ENCODE measurements at regions not wholly inside any gene's neighbourhood (a gene's known extent, or its start where the extent isn't known, plus 50 kb on each side); places are given as distances from the start of the nearest gene placed in this dataset.
A peak's percentile ranks its signal among the peaks of the same experiment; 100 is the strongest.

- H3K9me3 ChIP-seq (replicated peaks; ENCODE audit: insufficient read depth, low read length), result no peaks in the 10 kb centered on the region
- H3K27me3 ChIP-seq (replicated peaks; ENCODE audit: insufficient read depth, low read length), result no peaks in the 10 kb centered on the region
- no peak for DNase-seq
- H3K27ac ChIP-seq (ENCODE audit: low read length), result peak overlapping the region; percentile 52; the same call in 1 of the 2 replicates
- H3K4me2 ChIP-seq (ENCODE audit: low read depth, low read length), result peak overlapping the region; percentile 42; the same call in 1 of the 2 replicates
- no peaks in the 10 kb centered on the region for H3K9me2 ChIP-seq (replicated peaks; ENCODE audit: insufficient read depth, low read length)
- no peaks in the 10 kb centered on the region for H3K36me3 ChIP-seq (replicated peaks; ENCODE audit: insufficient read depth, low read length)
- peaks cover 30% of the 10 kb centered on the region for H3K4me1 ChIP-seq (ENCODE audit: low read length)
- peaks cover 98% of the 10 kb centered on the region for H3K79me2 ChIP-seq (ENCODE audit: low read length)
- H2AFZ ChIP-seq (ENCODE audit: low read length), result no peak overlapping the region
- no peak overlapping the region for H3K9ac ChIP-seq (ENCODE audit: low read length)
- H3K4me3 ChIP-seq (ENCODE audit: low read length), result no peak overlapping the region
- peaks cover 10% of the 10 kb centered on the region for H4K20me1 ChIP-seq (ENCODE audit: insufficient read depth, low read length)
- H3F3A ChIP-seq (ENCODE audit: insufficient read depth, low read length), result peaks cover 7% of the 10 kb centered on the region
- TF ChIP-seq EZH2 (optimal IDR thresholded peaks at IDR 0.05; ENCODE audit: low read depth, low read length) (no peak), CTCF (IDR thresholded peaks at IDR 0.05; ENCODE audit: low read length) (no peak), EZH2phosphoT487 (IDR thresholded peaks at IDR 0.05; ENCODE audit: low read length) (no peak)
Measured at GRCh38 chr17:72465191-72466024, 344.6 kb downstream of the SOX9 start.

- H3K79me2 ChIP-seq (ENCODE audit: low read length), result peaks cover 98% of the 10 kb centered on the region
- H4K20me1 ChIP-seq (ENCODE audit: insufficient read depth, low read length), result peaks cover 10% of the 10 kb centered on the region
- no peak for TF ChIP-seq CTCF (IDR thresholded peaks at IDR 0.05; ENCODE audit: low read length)
- no peak for TF ChIP-seq EZH2phosphoT487 (IDR thresholded peaks at IDR 0.05; ENCODE audit: low read length)
- TF ChIP-seq EZH2 (optimal IDR thresholded peaks at IDR 0.05; ENCODE audit: low read depth, low read length), result no peak
- peak overlapping the region; percentile 42; the same call in 1 of the 2 replicates for H3K4me2 ChIP-seq (ENCODE audit: low read depth, low read length)
- H3K4me1 ChIP-seq (ENCODE audit: low read length), result peaks cover 30% of the 10 kb centered on the region
- peak; percentile 60 for DNase-seq
- H3K27me3 ChIP-seq (replicated peaks; ENCODE audit: insufficient read depth, low read length), result no peaks in the 10 kb centered on the region
- no peaks in the 10 kb centered on the region for H3K36me3 ChIP-seq (replicated peaks; ENCODE audit: insufficient read depth, low read length)
- no peaks in the 10 kb centered on the region for H3K9me2 ChIP-seq (replicated peaks; ENCODE audit: insufficient read depth, low read length)
- peaks cover 7% of the 10 kb centered on the region for H3F3A ChIP-seq (ENCODE audit: insufficient read depth, low read length)
- H3K9me3 ChIP-seq (replicated peaks; ENCODE audit: insufficient read depth, low read length), result no peaks in the 10 kb centered on the region
- peak overlapping the region; percentile 28 for H3K4me3 ChIP-seq (ENCODE audit: low read length)
- no peak overlapping the region for H2AFZ ChIP-seq (ENCODE audit: low read length)
- H3K27ac ChIP-seq (ENCODE audit: low read length), result peak overlapping the region; percentile 52; the same call in 1 of the 2 replicates
- H3K9ac ChIP-seq (ENCODE audit: low read length), result no peak overlapping the region; the same call in 1 of the 2 replicates
Measured at GRCh38 chr17:72466199-72466598, 345.4 kb downstream of the SOX9 start.

GRCh38 chr17:72466606-72467005 lies 345.8 kb downstream of the SOX9 start:
- TF ChIP-seq EZH2 (optimal IDR thresholded peaks at IDR 0.05; ENCODE audit: low read depth, low read length) (no peak), EZH2phosphoT487 (IDR thresholded peaks at IDR 0.05; ENCODE audit: low read length) (no peak), CTCF (IDR thresholded peaks at IDR 0.05; ENCODE audit: low read length) (no peak)
- Histone ChIP-seq H3K27me3 (replicated peaks; ENCODE audit: insufficient read depth, low read length) (no peaks in the 10 kb centered on the region), H3K4me3 (ENCODE audit: low read length) (peak overlapping the region; percentile 28), H3K9me3 (replicated peaks; ENCODE audit: insufficient read depth, low read length) (no peaks in the 10 kb centered on the region), H3K4me2 (ENCODE audit: low read depth, low read length) (peak overlapping the region; percentile 42; the same call in 1 of the 2 replicates), H3K27ac (ENCODE audit: low read length) (peak overlapping the region; percentile 52; the same call in 1 of the 2 replicates), H3K9me2 (replicated peaks; ENCODE audit: insufficient read depth, low read length) (no peaks in the 10 kb centered on the region), H3F3A (ENCODE audit: insufficient read depth, low read length) (peaks cover 7% of the 10 kb centered on the region), H3K4me1 (ENCODE audit: low read length) (peaks cover 30% of the 10 kb centered on the region), H3K36me3 (replicated peaks; ENCODE audit: insufficient read depth, low read length) (no peaks in the 10 kb centered on the region), H3K79me2 (ENCODE audit: low read length) (peaks cover 98% of the 10 kb centered on the region), H4K20me1 (ENCODE audit: insufficient read depth, low read length) (peaks cover 11% of the 10 kb centered on the region), H3K9ac (ENCODE audit: low read length) (no peak overlapping the region; the same call in 1 of the 2 replicates), H2AFZ (ENCODE audit: low read length) (no peak overlapping the region)
- DNase-seq, result no peak
